ENCODE measurements at regions not wholly inside any gene's neighbourhood (a gene's known extent, or its start where the extent isn't known, plus 50 kb on each side); places are given as distances from the start of the nearest gene placed in this dataset.
A peak's percentile ranks its signal among the peaks of the same experiment; 100 is the strongest.
"Not testable (repeated sequence)": the region's sequence is repeated elsewhere in the genome, so short reads cannot be mapped to it uniquely, and the experiment has no call there.

- H3K36me3 ChIP-seq, result no peaks in the 10 kb centered on the region
- H3K4me3 ChIP-seq, result no peak overlapping the region
- peaks cover 2% of the 10 kb centered on the region; the same call in 1 of the 2 replicates for H3K9me3 ChIP-seq
- H3K27me3 ChIP-seq, result no peaks in the 10 kb centered on the region
- DNase-seq, result peak; percentile 2
Observed at GRCh38 chr2:228426502-228427216, 245.2 kb upstream of the SPHKAP start.

DNA sequence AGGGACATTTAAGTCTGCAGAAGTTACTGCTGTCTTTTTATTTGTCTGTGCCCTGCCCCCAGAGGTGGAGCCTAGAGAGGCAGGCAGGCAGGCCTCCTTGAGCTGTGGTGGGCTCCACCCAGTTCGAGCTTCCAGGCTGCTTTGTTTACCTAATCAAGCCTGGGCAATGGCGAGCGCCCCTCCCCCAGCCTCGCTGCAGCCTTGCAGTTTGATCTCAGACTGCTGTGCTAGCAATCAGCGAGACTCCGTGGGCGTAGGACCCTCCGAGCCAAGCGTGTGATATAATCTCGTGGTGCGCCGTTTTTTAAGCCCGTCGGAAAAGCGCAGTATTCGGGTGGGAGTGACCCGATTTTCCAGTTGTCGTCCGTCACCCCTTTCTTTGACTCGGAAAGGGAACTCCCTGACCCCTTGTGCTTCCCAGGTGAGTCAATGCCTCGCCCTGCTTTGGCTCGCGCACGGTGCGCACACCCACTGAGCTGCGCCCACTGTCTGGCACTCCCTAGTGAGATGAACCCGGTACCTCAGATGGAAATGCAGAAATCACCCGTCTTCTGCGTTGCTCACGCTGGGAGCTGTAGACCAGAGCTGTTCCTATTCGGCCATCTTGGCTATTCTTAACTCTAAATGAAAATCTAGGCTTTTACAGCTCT, 244.0 kb upstream of the SPHKAP start:
- not testable (repeated sequence) for DNase-seq, H3K27me3 ChIP-seq, H3K4me3 ChIP-seq, H3K9me3 ChIP-seq, H3K36me3 ChIP-seq

DNA sequence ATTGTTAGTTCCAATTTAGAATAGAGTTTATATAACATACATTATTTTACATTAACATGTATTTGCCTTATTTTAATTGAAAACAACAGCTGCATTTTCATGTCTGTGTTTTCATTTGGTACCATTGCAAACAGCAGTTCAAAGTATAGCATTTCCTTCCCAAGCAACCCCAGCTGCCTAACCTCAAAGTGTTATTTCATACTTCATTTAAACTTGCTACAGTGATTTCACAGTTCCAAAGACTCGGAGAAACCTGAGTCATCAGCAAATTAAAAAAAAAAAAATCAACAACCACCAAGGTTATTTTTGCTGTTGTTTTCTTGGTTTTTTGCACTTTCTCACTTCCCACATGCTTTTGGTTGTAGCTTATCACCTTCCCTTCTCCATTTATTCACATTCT, 236.5 kb upstream of the SPHKAP start:
- Histone ChIP-seq H3K27me3 (no peaks in the 10 kb centered on the region), H3K9me3 (no peaks in the 10 kb centered on the region), H3K36me3 (no peaks in the 10 kb centered on the region), H3K4me3 (no peak overlapping the region)
- no peak for DNase-seq

GRCh38 chr2:228417526-228417925, 236.0 kb upstream of the SPHKAP start:
- no peaks in the 10 kb centered on the region for H3K36me3 ChIP-seq
- DNase-seq, result no peak

DNA sequence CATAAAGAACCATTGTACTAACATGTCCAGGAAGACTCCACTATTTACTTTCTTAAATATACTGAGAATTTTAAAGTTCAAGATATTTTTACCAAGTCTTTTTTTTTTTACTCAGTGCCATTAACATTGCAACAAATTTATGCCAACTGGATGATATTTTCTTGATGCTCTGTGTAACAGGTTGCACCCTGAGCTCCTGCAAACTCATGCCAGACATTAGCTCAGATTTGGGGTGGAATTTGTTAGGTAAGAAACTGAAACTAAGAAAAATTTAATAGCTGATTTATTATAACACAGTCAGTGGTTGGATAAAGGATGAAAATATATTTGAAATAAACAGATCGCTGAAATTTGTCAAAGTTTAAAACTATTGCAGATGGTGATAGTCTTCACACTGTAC, 228.6 kb upstream of the SPHKAP start:
- H3K27me3 ChIP-seq, result no peaks in the 10 kb centered on the region
- no peaks in the 10 kb centered on the region for H3K36me3 ChIP-seq
- H3K9me3 ChIP-seq, result no peaks in the 10 kb centered on the region
- no peak overlapping the region for H3K4me3 ChIP-seq
- no peak for DNase-seq

More at GRCh38 chr2:228417526-228417925, 236.0 kb upstream of the SPHKAP start:
- H3K9me3 ChIP-seq, result no peaks in the 10 kb centered on the region
- no peak overlapping the region for H3K4me3 ChIP-seq
- H3K27me3 ChIP-seq, result no peaks in the 10 kb centered on the region

DNA sequence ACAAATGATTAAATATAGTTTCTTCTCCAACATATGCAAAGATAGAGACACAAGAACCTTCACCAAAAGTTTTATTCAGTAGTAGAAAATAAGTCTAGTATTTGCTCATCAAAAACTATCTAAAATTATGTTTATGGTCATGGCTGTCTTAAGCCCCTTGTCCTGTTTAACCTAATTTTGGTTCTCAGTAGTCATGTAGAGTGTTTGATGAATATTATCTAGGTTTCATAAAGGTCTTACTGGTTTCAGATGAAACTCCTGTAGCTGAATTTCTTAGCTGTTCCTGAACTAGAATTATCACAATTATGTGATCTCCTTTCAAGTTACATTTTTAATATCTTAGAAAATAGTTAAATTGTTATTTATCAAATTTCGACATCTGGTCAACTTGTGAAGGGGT, 228.0 kb upstream of the SPHKAP start:
- no peak for DNase-seq
- Histone ChIP-seq H3K9me3 (no peaks in the 10 kb centered on the region), H3K36me3 (no peaks in the 10 kb centered on the region), H3K27me3 (no peaks in the 10 kb centered on the region), H3K4me3 (no peak overlapping the region)

GRCh38 chr2:228408529-228409227, 227.2 kb upstream of the SPHKAP start:
- H3K9me3 ChIP-seq, result no peaks in the 10 kb centered on the region
- no peaks in the 10 kb centered on the region for H3K27me3 ChIP-seq
- no peak for DNase-seq
- no peak overlapping the region for H3K4me3 ChIP-seq
- no peaks in the 10 kb centered on the region for H3K36me3 ChIP-seq

DNA sequence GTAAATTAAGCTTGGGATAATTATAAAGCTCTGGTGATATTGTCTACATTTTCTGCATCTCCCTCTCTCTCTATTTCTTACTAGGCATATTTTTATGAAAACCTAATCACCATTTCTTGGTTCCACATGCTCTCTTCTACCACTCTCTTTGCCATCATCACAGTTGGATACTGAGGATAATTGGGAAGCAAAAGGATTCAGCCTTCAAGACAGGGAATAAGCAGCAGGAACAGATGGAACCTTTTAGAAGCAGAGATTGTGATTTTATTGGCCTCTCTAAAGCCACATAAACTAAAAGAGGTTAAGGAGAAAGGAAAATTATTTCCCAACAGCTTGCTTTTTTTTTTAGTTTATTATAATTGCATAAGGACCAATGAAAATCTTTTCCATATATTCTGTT, 226.3 kb upstream of the SPHKAP start:
- DNase-seq, result no peak
- no peak overlapping the region for H3K4me3 ChIP-seq
- no peaks in the 10 kb centered on the region for H3K27me3 ChIP-seq
- H3K9me3 ChIP-seq, result no peaks in the 10 kb centered on the region
- no peaks in the 10 kb centered on the region for H3K36me3 ChIP-seq

GRCh38 chr2:228401065-228401912, 219.8 kb upstream of the SPHKAP start:
- no peak for DNase-seq
- H3K27me3 ChIP-seq, result no peaks in the 10 kb centered on the region
- no peaks in the 10 kb centered on the region for H3K9me3 ChIP-seq
- H3K4me3 ChIP-seq, result no peak overlapping the region
- H3K36me3 ChIP-seq, result no peaks in the 10 kb centered on the region

GRCh38 chr2:228387776-228388175, 206.3 kb upstream of the SPHKAP start:
- H3K9me3 ChIP-seq, result no peaks in the 10 kb centered on the region
- H3K27me3 ChIP-seq, result no peaks in the 10 kb centered on the region
- H3K36me3 ChIP-seq, result no peaks in the 10 kb centered on the region
- DNase-seq, result no peak
- H3K4me3 ChIP-seq, result no peak overlapping the region

DNA sequence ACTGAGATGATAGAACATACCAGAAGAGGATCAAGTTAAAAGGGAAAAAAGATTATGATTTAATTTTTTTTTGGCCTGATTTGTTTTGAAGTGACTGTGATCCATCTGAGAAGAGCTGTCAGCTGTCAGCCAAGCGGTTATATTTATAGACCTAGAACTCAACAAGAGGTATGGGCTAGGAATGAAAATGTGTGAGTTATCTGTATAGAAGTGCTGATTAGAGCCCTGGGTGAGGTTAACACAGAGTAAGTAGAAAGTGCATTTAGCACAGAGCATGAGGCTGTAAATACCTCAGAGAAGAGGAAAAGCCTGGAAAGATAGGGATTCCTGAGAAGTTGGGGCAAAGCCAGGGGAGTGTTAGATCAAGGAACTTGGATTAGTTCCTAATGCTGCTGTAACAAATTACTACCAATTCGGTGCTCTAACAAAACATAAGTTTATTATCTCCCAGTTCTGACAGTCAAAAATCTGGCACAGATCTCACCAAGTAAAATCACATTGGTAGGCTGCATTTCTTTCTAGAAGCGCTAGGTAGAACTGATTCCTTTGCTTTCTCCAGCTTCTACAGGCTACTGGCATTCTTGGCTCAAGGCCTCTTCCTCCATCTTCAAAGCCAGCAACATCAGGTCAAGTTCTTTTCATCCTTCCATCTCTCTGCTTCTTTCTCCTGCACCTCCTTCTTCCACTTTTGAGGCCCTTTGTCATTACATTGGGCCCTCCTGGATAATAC, 197.4 kb upstream of the SPHKAP start:
- DNase-seq, result no peak
- Histone ChIP-seq H3K9me3 (no peaks in the 10 kb centered on the region), H3K27me3 (no peaks in the 10 kb centered on the region), H3K4me3 (no peak overlapping the region), H3K36me3 (no peaks in the 10 kb centered on the region)

DNA sequence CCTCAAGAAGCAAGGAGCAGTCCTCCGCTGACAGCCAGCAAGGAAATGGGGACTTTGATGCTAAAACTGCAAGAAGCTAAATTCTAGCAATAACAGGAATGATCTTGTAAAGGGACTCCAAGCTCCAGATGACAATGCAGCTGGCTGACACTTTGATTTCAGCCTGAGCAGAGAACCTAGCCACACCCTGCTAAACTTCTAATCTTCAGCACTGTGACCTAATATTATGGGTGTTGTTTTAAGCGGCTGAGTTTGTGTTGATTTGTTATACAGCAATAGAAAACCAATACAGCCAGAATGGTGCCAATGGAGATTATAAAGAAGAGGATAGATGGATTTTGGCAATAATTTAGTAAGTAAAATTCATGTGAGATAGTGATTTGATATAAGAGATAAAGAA, 196.7 kb upstream of the SPHKAP start:
- H3K36me3 ChIP-seq, result no peaks in the 10 kb centered on the region
- H3K4me3 ChIP-seq, result no peak overlapping the region
- no peak for DNase-seq
- H3K9me3 ChIP-seq, result no peaks in the 10 kb centered on the region
- no peaks in the 10 kb centered on the region for H3K27me3 ChIP-seq

DNA sequence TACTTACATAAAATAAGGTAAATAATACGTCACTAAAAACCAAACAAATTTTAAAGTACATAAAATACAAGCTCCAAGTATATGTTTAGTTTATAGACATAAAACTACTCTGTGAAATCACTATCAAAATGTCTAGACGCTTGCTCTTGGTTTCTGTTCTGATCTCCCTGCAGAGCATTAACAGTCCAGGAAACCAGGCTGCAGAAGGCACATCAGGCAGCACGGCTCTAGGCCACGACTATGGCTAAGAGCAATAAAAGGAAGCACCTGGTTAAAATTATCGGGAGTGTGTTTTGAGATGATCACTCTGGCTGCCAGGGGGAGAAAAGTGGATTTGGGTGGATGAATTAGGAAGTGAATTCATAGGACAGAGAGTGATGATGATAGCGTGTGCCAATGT, 196.0 kb upstream of the SPHKAP start:
- no peak for DNase-seq
- H3K4me3 ChIP-seq, result no peak overlapping the region
- no peaks in the 10 kb centered on the region for H3K9me3 ChIP-seq
- H3K36me3 ChIP-seq, result no peaks in the 10 kb centered on the region
- no peaks in the 10 kb centered on the region for H3K27me3 ChIP-seq

DNA sequence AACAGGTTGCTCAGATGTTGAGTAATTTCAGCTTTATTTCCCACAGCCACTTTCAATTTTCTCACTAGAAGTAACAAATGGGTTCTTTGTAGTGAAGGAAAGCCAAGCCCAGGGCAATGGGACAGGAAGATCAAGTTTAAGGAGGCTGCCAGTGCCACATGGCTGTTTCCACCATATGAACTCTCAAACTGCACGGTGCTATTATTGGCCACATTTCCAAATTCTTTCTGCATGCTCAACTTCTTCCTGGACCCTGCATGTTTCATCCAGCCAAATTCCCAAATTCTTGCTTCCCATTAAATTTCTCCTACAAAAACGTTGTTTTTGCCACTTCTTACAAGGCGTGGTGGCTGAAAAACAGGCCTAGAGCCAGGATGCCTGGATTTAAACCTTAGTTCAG, 193.3 kb upstream of the SPHKAP start:
- Histone ChIP-seq H3K9me3 (no peaks in the 10 kb centered on the region), H3K4me3 (no peak overlapping the region), H3K36me3 (no peaks in the 10 kb centered on the region), H3K27me3 (no peaks in the 10 kb centered on the region)
- no peak for DNase-seq

GRCh38 chr2:228373191-228373590, 191.7 kb upstream of the SPHKAP start:
- H3K27me3 ChIP-seq, result no peaks in the 10 kb centered on the region
- H3K4me3 ChIP-seq, result no peak overlapping the region
- no peak for DNase-seq
- H3K36me3 ChIP-seq, result no peaks in the 10 kb centered on the region
- no peaks in the 10 kb centered on the region for H3K9me3 ChIP-seq

DNA sequence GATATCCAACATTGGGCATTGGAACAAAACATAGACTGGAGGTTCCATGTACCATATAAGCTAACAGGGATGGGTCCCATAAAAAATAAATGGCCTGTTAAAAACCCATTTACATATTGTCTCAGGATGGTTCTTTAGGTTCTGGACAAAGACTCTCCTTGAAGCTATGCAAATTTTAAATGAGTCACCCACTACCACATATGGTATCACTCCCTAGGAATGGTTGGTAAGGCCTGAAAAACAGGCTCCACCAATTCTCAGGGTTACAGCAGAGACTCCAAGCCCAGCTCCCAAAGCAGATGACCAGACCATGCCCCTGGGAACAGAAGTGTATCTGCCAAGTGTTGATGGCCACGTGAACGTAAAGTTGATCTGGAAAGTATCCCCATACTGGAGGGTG, 190.7 kb upstream of the SPHKAP start:
- Histone ChIP-seq H3K36me3 (no peaks in the 10 kb centered on the region), H3K9me3 (no peaks in the 10 kb centered on the region), H3K27me3 (no peaks in the 10 kb centered on the region), H3K4me3 (no peak overlapping the region)
- no peak for DNase-seq
